ENCODE measurements at regions not wholly inside any gene's neighbourhood (a gene's known extent, or its start where the extent isn't known, plus 50 kb on each side); places are given as distances from the start of the nearest gene placed in this dataset.

DNA sequence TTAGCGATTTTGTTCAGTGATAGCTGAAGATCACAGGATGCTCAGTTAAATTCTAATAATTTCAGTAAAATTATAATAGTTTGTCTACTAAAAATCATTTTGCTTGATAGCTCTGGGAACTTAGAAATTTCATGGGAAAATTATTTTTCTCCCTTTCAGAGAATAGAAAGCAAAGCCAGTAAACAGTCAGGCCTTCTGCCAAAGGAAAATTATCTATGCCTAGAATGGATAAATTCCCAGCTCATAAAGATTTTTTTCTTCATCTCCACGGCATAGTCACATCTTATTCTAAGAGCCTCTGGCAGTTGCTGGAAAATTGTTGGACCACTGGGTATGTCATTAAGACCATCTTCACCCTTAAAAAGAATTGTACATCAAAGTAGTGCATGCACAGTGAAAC lies 169.6 kb upstream of the ANO3 start:
- H3K4me3 ChIP-seq, result no peak overlapping the region
- no peak for DNase-seq (ENCODE audit: low spot score)
- no peak overlapping the region for H3K27ac ChIP-seq
- TF ChIP-seq CTCF (IDR thresholded peaks at IDR 0.05), result no peak

DNA sequence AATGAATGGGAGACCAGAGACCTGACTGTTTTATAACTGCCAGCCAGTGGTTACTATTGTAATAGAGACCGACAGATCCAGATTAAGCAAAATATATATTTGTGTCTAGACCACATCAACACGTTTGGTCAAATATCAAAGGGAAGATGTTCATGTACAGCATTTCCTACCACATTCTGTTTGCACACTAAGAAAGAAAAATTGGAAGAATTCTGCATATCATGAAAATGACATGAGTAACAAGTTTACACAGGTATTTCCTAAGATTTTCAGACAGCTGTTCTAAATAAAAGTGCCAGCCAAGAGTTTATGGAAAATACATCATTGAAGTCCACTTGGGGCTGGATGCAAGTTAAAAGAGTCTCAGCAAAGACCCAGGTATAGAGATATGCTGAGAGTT lies 145.5 kb upstream of the ANO3 start:
- H3K4me3 ChIP-seq, result no peak overlapping the region
- DNase-seq (ENCODE audit: low spot score), result no peak
- TF ChIP-seq CTCF (IDR thresholded peaks at IDR 0.05), result no peak

GRCh38 chr11:26187639-26188038 lies 144.3 kb upstream of the ANO3 start:
- no peak for TF ChIP-seq CTCF (IDR thresholded peaks at IDR 0.05)
- Histone ChIP-seq H3K27ac (peak overlapping the region in 1 of 2 donors; percentile 20), H3K4me3 (no peak overlapping the region)
- DNase-seq (ENCODE audit: low spot score), result no peak

More for the DNA sequence above, 145.5 kb upstream of the ANO3 start:
- no peak overlapping the region for H3K27ac ChIP-seq

GRCh38 chr11:26188554-26188953 lies 143.4 kb upstream of the ANO3 start:
- H3K27ac ChIP-seq, result no peak overlapping the region
- DNase-seq (ENCODE audit: low spot score), result no peak
- no peak for TF ChIP-seq CTCF (IDR thresholded peaks at IDR 0.05)
- H3K4me3 ChIP-seq, result peak overlapping the region; percentile 17

DNA sequence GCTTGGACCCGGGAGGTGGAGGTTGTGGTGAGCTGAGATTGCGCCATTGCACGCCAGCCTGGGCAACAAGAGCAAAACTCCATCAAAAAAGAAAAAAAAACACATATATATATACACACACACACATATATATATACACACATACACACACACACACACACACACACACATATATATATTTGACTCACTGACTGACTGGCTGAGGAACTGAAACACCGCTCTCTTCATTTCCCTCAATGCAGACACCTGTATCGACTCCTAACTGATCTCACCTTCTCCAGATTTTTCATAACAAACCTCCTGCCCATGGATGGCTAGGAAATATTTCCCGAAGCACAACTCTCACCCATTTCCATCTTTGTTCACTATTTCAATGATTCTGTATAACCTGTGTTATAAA lies 140.7 kb upstream of the ANO3 start:
- no peak for TF ChIP-seq CTCF (IDR thresholded peaks at IDR 0.05)
- Histone ChIP-seq H3K4me3 (no peak overlapping the region), H3K27ac (no peak overlapping the region)
- no peak for DNase-seq (ENCODE audit: low spot score)

DNA sequence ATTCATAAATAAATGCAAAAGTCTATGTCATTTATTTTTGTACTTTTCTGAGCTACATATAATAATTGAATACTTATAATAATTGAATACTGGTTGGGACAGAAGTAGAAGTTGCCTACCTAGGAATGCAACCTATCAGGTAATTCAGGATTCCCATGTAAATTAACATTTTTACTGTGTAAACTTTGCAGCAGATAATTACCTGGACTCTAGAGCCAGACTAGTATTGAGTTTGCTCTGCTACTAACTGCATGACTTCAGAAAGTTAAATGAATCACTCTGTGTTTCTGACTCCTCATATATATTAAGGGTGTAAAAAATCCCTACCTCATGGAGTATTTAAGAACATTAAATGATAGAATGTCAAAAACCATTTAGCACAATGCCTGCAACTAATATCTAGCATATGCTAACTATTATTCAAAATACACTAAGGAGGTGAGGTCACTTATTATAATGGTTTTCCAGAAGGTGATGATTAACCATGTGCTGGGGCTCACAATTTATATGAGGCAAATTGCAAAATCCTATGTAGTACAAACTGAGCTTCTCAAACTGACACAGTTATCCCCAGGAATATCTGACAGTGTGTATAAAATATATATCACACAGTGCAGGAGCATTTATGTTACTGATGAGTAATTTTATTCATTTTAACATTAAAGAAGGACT lies 138.1 kb upstream of the ANO3 start:
- H3K4me3 ChIP-seq, result no peak overlapping the region
- H3K27ac ChIP-seq, result no peak overlapping the region
- no peak for DNase-seq (ENCODE audit: low spot score)
- no peak for TF ChIP-seq CTCF (IDR thresholded peaks at IDR 0.05)

DNA sequence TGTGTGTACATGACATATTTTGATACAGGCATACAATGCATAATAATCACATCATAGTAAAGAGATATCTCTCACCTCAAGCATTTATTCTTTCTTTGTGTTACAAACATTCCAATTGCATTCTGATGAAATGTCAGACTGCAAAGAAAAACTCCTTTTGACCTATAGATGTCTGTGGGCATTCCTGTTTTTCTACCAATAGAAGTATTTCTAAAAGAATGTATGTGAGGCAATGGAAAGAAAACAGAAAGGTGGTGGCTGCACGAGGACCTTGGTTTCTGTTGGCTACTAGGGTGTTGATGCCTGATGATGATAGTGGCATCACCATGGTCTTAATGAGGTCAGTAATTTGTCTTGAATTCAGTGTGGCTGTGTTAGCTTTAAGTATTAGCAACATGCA lies 137.0 kb upstream of the ANO3 start:
- no peak for DNase-seq (ENCODE audit: low spot score)

More for the DNA sequence above, 137.0 kb upstream of the ANO3 start:
- TF ChIP-seq CTCF (IDR thresholded peaks at IDR 0.05), result no peak
- Histone ChIP-seq H3K4me3 (no peak overlapping the region), H3K27ac (no peak overlapping the region)
